GM12872 (cell line): ENCODE measurements at regions not wholly inside any gene's neighbourhood (a gene's known extent, or its start where the extent isn't known, plus 50 kb on each side); places are given as distances from the start of the nearest gene placed in this dataset.

ENCODE experiments used
- CTCF ChIP-seq: IDR thresholded peaks from 3 replicates; pipeline ENCODE4 v1.5.1; 2011; ENCODE audit warnings: low read depth, mild to moderate bottlenecking, low read length, moderate library complexity; ENCODE audit not compliant: insufficient read depth

- TF ChIP-seq CTCF = no peak
Observed at GRCh38 chr2:128708106-128708816, 389.6 kb upstream of the HS6ST1 start.

GRCh38 chr2:128710242-128710641 is 391.6 kb upstream of the HS6ST1 start:
- TF ChIP-seq CTCF = no peak

GRCh38 chr2:128710729-128711128 is 392.1 kb upstream of the HS6ST1 start:
- TF ChIP-seq CTCF = no peak

- TF ChIP-seq CTCF = no peak
Observed at GRCh38 chr2:128714285-128714684, 395.6 kb upstream of the HS6ST1 start.

GRCh38 chr2:128714851-128715312 is 396.2 kb upstream of the HS6ST1 start:
- peak; percentile 36; the same call in 2 of the 3 replicates for TF ChIP-seq CTCF

- no peak for TF ChIP-seq CTCF
Observed at GRCh38 chr2:128715360-128715759, 396.7 kb upstream of the HS6ST1 start.

- no peak for TF ChIP-seq CTCF
Observed at GRCh38 chr2:128716299-128716721, 397.6 kb upstream of the HS6ST1 start.
